Muscle of back (tissue), 3 donors: ENCODE measurements at regions not wholly inside any gene's neighbourhood (a gene's known extent, or its start where the extent isn't known, plus 50 kb on each side); places are given as distances from the start of the nearest gene placed in this dataset.

ENCODE experiments used
- DNase-seq, 3 donors: peaks; one replicate each; pipeline versions ENCODE4 v3.0.0 to v3.0.0-alpha.2; 2013

DNA sequence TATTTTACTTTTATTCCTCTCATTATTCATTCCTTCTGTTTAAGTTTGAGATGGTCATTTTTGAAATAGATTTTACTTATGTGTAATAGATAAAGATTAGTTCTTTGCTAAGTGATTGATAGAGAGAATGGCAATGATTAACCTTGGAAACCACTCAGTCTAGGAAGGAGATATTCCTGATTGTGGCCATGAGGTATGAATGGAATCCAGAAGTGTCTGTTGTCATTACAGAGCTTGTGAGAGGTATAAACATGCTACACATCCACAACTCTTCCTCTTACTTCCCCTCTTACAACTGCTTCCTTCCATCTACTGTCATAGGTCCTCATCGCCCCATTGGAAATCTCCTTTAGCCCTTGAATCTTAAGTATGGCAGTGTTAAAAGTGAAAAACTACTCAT lies 988.8 kb upstream of the B3GALT2 start:
- DNase-seq: no peak

DNA sequence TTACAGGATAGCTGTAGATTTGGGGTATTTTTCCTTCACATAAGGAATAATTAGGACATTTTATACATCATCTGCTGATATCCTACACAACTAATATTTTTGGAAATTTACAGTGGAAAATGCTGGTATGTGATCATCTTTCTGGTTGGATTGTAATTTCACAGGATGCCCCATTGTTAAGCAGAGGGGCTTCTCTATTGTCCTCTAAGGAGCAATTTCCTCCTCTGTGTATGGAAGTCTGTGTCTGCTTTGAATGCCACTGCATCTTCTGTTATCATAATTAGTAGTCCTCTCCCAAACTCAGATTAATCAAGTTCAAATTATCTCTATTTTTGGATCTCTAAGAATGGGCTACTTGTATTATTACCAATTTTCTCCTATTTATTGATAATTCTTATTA lies 988.1 kb upstream of the B3GALT2 start:
- DNase-seq: no peak

GRCh38 chr1:194171596-194171995 lies 985.2 kb upstream of the B3GALT2 start:
- no peak for DNase-seq

DNA sequence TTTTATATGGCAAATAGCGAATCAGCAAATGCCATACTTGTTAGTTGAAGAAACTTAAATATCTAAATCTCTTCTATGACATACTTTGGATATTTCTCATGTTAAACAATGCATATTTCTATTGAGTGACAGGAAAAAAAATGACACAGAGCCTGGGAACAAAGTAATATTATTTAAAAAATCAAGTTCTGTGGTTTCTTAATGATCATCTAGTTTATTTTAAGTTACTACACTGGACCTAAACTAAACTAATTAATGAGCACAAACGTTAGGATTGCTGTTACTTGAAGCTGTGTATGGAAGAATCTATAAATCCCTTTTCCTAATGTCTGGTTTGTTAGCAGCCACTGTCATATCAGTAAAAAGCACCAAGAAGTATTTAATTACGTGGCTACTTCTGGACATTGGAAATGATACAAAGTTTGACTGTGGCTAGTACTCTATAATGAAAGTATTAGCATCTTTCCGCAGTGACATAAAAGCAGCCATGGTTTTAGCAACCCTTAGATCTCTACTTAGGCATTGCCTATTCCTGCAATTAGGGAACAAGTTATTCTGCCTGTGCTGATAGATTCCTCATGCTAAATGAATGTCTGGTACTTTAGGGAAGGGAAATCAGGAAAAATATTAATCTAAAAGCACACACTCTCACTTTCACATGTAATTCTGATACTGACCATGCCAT lies 981.7 kb upstream of the B3GALT2 start:
- peak in 1 of 3 donors; percentile 30 for DNase-seq

- DNase-seq: no peak
Observed at GRCh38 chr1:194164755-194165154, 978.3 kb upstream of the B3GALT2 start.

- DNase-seq: no peak
Observed at GRCh38 chr1:194161591-194161990, 975.2 kb upstream of the B3GALT2 start.

DNA sequence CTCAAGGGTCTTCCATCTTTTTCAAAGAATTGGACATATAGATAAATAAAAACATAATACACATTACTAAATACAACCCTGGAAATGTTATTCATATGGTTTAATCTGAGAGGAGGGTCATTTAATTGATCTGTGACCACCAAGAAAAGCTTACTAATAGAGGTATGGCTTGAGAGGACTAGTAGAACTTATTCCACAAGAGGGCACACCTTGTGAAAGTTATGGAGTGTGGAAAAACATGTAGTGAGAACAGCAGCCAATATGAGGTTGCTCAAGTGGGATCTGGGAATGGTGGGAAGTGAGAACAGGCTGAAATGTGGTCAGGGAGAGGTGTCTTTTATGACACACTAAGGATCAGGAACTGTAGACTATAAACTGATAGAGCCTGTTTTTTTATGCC lies 973.5 kb upstream of the B3GALT2 start:
- no peak for DNase-seq

GRCh38 chr1:194155962-194156361 lies 969.5 kb upstream of the B3GALT2 start:
- DNase-seq: no peak

DNA sequence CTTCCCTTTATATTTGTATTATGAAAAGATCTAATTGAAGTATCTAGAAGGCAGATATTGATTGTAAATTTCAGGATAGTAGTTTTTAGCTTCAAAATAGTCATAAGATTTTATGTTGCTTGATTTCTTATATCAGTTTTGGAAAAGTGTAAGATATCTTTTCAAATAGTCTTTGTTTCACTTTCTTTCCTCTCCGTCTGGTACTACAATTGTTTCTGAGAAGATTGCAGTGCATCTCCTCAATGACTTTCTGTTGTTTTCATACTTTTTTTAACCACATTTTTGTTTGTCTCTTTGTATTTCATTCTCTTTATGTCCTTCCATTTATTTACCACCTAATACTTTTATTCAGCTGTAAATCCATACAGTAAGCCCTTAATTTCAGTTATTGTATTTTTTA lies 964.6 kb upstream of the B3GALT2 start:
- no peak for DNase-seq

DNA sequence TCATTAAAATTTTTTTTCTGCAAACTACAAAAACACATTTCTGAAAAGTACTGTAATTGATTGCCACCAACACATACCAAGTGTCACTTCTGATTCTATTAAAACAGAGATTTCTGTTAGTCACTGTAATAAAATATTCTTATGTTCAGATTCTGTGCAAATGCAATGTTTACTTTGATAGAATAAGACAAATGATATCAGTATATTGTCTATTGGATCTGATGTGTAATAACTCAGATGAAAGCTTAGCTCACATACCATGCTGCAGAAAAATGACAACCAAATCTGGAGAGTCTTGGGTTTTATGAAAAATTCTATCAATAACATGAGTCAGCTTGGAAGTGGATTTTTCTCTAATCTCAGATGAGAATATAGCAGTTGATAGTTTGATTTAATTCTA lies 963.8 kb upstream of the B3GALT2 start:
- no peak for DNase-seq

GRCh38 chr1:194133152-194133551 lies 946.7 kb upstream of the B3GALT2 start:
- DNase-seq: no peak

GRCh38 chr1:194118086-194118485 lies 931.7 kb upstream of the B3GALT2 start:
- DNase-seq: no peak

- DNase-seq: no peak
Observed at GRCh38 chr1:194117582-194117981, 931.2 kb upstream of the B3GALT2 start.

DNA sequence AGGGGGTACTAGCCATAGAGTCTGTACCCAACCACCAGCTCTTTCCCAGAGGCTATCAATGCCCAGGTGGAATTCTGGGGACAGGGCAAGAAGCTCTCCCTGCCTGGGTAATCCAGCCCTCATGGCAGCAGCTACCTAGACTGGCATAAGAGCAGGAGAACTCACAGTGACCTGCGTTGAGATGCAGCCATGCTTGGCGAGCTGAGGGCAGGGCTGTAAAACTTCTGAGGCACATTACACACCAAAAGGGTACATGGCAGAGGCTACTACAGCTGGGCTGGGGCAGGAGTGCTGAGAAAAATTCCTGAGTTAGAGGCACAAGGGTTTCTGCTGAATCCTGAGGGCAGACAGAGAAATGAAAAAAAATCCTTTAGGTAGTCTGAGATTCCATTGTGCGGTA lies 927.9 kb upstream of the B3GALT2 start:
- no peak for DNase-seq

DNA sequence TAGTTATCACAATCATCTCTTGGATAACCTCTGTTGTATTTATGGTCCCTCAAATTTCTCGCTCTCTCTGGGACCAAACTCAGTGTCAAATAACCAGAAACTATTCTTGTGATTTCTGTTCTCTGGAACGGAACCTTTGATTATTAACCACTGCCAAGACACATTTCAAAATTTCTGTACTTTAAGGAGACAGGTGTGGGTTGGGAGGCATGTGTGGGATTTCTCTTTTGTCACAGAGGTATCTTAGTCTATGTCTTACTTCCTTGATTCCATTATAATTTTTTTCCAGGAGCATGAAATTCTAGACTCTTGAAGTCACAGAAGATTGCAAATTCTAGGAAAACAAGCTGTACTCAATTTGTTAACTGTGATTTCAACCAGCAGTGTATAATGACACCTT lies 919.0 kb upstream of the B3GALT2 start:
- no peak for DNase-seq

GRCh38 chr1:194104247-194104844 lies 917.9 kb upstream of the B3GALT2 start:
- DNase-seq: peak in 1 of 3 donors; percentile 11

- DNase-seq: no peak
Observed at GRCh38 chr1:194103516-194104246, 917.3 kb upstream of the B3GALT2 start.

GRCh38 chr1:194103101-194103500 lies 916.7 kb upstream of the B3GALT2 start:
- DNase-seq: no peak

GRCh38 chr1:194102607-194103006 lies 916.2 kb upstream of the B3GALT2 start:
- no peak for DNase-seq

GRCh38 chr1:194084755-194085154 lies 898.3 kb upstream of the B3GALT2 start:
- no peak for DNase-seq

- no peak for DNase-seq
Observed at GRCh38 chr1:194081444-194081843, 895.0 kb upstream of the B3GALT2 start.

DNA sequence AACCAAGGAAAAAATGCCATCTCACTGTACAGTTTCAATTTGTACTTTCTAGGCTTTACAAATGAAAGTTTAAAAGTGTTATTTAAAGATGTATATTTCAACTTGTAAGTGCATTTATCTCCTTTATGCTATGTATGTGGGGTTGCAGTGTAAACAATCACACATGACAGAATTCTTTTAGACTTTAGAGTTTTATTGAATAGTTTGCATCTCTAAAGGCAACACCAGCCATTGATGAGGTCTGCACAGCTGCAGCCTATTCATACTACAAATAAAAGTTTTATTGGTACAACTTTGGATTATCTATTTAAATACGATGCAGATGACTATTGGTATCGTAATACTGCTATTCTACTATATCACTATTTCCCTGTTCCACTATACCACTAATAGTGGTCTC lies 894.4 kb upstream of the B3GALT2 start:
- no peak for DNase-seq

DNA sequence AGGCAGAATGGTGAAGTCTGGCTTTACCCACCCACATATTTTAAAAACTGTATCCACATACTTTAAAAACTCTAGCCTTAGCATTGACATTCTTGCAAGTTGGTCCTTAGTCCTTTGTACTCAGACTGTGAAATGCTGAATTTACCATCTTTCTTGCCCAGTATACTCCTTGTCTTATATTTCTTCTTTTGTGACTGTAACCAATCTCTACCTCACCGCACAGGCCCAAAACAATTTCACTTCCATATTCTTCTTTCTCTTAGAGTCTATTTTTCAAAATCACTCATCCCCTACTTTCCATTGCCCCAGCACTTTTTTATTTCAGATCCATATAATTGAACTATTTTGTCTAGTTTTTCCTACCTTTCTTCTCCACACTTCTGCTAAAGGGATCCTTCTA lies 892.4 kb upstream of the B3GALT2 start:
- DNase-seq: no peak
